Neural progenitor cell (in vitro differentiated cells): ENCODE measurements at regions not wholly inside any gene's neighbourhood (a gene's known extent, or its start where the extent isn't known, plus 50 kb on each side); places are given as distances from the start of the nearest gene placed in this dataset.
"Not testable (repeated sequence)": the region's sequence is repeated elsewhere in the genome, so short reads cannot be mapped to it uniquely, and the experiment has no call there.

Experiments used
- DNase-seq: peaks from one replicate; pipeline ENCODE4 v3.0.0-alpha.2; 2016; ENCODE audit warnings: low spot score
- H2AFZ ChIP-seq: fragments of 200-600 bp; sonication (generic); replicated peaks from 2 replicates; pipeline ENCODE4 v1.6.1; 2016; ENCODE audit warnings: antibody characterized with exemption
- H3F3A ChIP-seq: fragments of 200-600 bp; sonication (generic); 2 replicates; pipeline ENCODE4 v1.6.1; 2016; ENCODE audit warnings: antibody characterized with exemption, low read depth
- H3K27ac ChIP-seq: fragments of 200-600 bp; sonication (generic); 2 replicates; pipeline ENCODE4 v1.5.1; 2016; ENCODE audit warnings: mild to moderate bottlenecking
- H3K27me3 ChIP-seq: fragments of 200-600 bp; sonication (generic); 2 replicates; pipeline ENCODE4 v1.6.1; 2016; ENCODE audit warnings: mild to moderate bottlenecking, moderate library complexity
- H3K36me3 ChIP-seq: fragments of 200-600 bp; sonication (generic); 2 replicates; pipeline ENCODE4 v1.5.1; 2016
- H3K4me1 ChIP-seq: fragments of 200-600 bp; sonication (generic); 2 replicates; pipeline ENCODE4 v1.6.1; 2016; ENCODE audit warnings: mixed run types
- H3K4me2 ChIP-seq: fragments of 200-600 bp; sonication (generic); 2 replicates; pipeline ENCODE4 v1.6.1; 2016
- H3K4me3 ChIP-seq: fragments of 200-600 bp; sonication (generic); 2 replicates; pipeline ENCODE4 v1.5.1; 2016
- H3K79me2 ChIP-seq: fragments of 200-600 bp; sonication (generic); 2 replicates; pipeline ENCODE4 v1.6.1; 2016; ENCODE audit warnings: low read depth
- H3K9ac ChIP-seq: fragments of 200-600 bp; sonication (generic); 2 replicates; pipeline ENCODE4 v1.6.1; 2016
- H3K9me3 ChIP-seq: fragments of 200-600 bp; sonication (generic); 2 replicates; pipeline ENCODE4 v1.5.1; 2016; ENCODE audit warnings: low read depth
- H4K20me1 ChIP-seq: fragments of 200-600 bp; sonication (generic); 2 replicates; pipeline ENCODE4 v1.6.1; 2016; ENCODE audit warnings: low read depth
- H3K27ac Mint-ChIP-seq: 3 replicates; pipeline ENCODE4 v1.8.0; 2021; ENCODE audit warnings: mixed read lengths
- H3K27me3 Mint-ChIP-seq: 2 replicates; pipeline ENCODE4 v1.8.0; 2022; ENCODE audit warnings: low read depth, mild to moderate bottlenecking, inconsistent platforms, moderate library complexity, mixed read lengths; ENCODE audit not compliant: insufficient read depth
- H3K36me3 Mint-ChIP-seq: 3 replicates; pipeline ENCODE4 v1.8.0; 2021; ENCODE audit warnings: mixed read lengths
- H3K4me1 Mint-ChIP-seq: 3 replicates; pipeline ENCODE4 v1.8.0; 2021; ENCODE audit warnings: mixed read lengths
- H3K4me3 Mint-ChIP-seq: 3 replicates; pipeline ENCODE4 v1.8.0; 2021; ENCODE audit warnings: mild to moderate bottlenecking, moderate library complexity, mixed read lengths
- H3K9me3 Mint-ChIP-seq: 3 replicates; pipeline ENCODE4 v1.8.0; 2020; ENCODE audit warnings: mixed read lengths
- CTCF ChIP-seq: fragments of 200-600 bp; sonication (generic); IDR thresholded peaks from 2 replicates; pipeline ENCODE4 v1.5.1; 2017; ENCODE audit warnings: antibody characterized with exemption, mild to moderate bottlenecking
- EZH2 ChIP-seq: fragments of 200-600 bp; sonication (generic); IDR thresholded peaks from 2 replicates; pipeline ENCODE4 v1.6.1; 2017; ENCODE audit warnings: antibody characterized with exemption, mild to moderate bottlenecking, moderate library complexity
- EZH2phosphoT487 ChIP-seq: fragments of 200-600 bp; sonication (generic); IDR thresholded peaks from 2 replicates; pipeline ENCODE4 v1.6.1; 2017; ENCODE audit warnings: antibody characterized with exemption

GRCh38 chr1:220421508-220421907, 106.4 kb upstream of the MARK1 start:
- Mint-ChIP-seq H3K27ac (no peak overlapping the region), H3K36me3 (no peaks in the 10 kb centered on the region), H3K4me1 (no peaks in the 10 kb centered on the region), H3K27me3 (no peaks in the 10 kb centered on the region), H3K9me3 (no peaks in the 10 kb centered on the region), H3K4me3 (no peak overlapping the region)
- Histone ChIP-seq H3K4me3 (no peak overlapping the region), H2AFZ (no peak overlapping the region), H3K36me3 (no peaks in the 10 kb centered on the region), H3K4me2 (no peak overlapping the region), H3K27ac (no peak overlapping the region), H3F3A (no peaks in the 10 kb centered on the region), H4K20me1 (no peaks in the 10 kb centered on the region), H3K4me1 (no peaks in the 10 kb centered on the region), H3K9me3 (no peaks in the 10 kb centered on the region), H3K27me3 (no peaks in the 10 kb centered on the region), H3K79me2 (no peaks in the 10 kb centered on the region), H3K9ac (no peak overlapping the region)
- no peak for TF ChIP-seq EZH2
- no peak for TF ChIP-seq EZH2phosphoT487
- TF ChIP-seq CTCF: no peak
- DNase-seq: no peak

- no peaks in the 10 kb centered on the region for H3K9me3 ChIP-seq
- no peaks in the 10 kb centered on the region for H3K36me3 ChIP-seq
- H3K79me2 ChIP-seq: no peaks in the 10 kb centered on the region
- no peaks in the 10 kb centered on the region for H3K27me3 Mint-ChIP-seq
- H3K9ac ChIP-seq: no peak overlapping the region
- no peaks in the 10 kb centered on the region for H4K20me1 ChIP-seq
- DNase-seq: no peak
- H3K4me1 Mint-ChIP-seq: peaks cover 4% of the 10 kb centered on the region
- no peak overlapping the region for H3K27ac ChIP-seq
- TF ChIP-seq EZH2phosphoT487 (no peak), CTCF (no peak), EZH2 (no peak)
- no peaks in the 10 kb centered on the region for H3F3A ChIP-seq
- no peak overlapping the region for H3K4me3 Mint-ChIP-seq
- H3K27me3 ChIP-seq: no peaks in the 10 kb centered on the region
- H3K4me3 ChIP-seq: no peak overlapping the region
- H3K27ac Mint-ChIP-seq: no peak overlapping the region
- no peaks in the 10 kb centered on the region for H3K4me1 ChIP-seq
- H2AFZ ChIP-seq: no peak overlapping the region
- no peaks in the 10 kb centered on the region for H3K9me3 Mint-ChIP-seq
- H3K36me3 Mint-ChIP-seq: no peaks in the 10 kb centered on the region
- H3K4me2 ChIP-seq: no peak overlapping the region
Observed at GRCh38 chr1:220420726-220421125, 107.2 kb upstream of the MARK1 start.

- H3K4me3 Mint-ChIP-seq, H3K4me2 ChIP-seq, H3K9me3 ChIP-seq, H3K9ac ChIP-seq, H3K27ac ChIP-seq, H3K79me2 ChIP-seq, H2AFZ ChIP-seq, DNase-seq, H3K27ac Mint-ChIP-seq, H3F3A ChIP-seq, H3K36me3 Mint-ChIP-seq, H3K27me3 Mint-ChIP-seq, H3K27me3 ChIP-seq, H4K20me1 ChIP-seq, H3K36me3 ChIP-seq, H3K4me3 ChIP-seq: not testable (repeated sequence)
- peaks cover 12% of the 10 kb centered on the region for H3K9me3 Mint-ChIP-seq
- peaks cover 19% of the 10 kb centered on the region for H3K4me1 ChIP-seq
- peaks cover 37% of the 10 kb centered on the region for H3K4me1 Mint-ChIP-seq
Observed at GRCh38 chr1:220412382-220412781, 115.6 kb upstream of the MARK1 start.

GRCh38 chr1:220410611-220411010, 117.3 kb upstream of the MARK1 start:
- Histone ChIP-seq H3K36me3 (no peaks in the 10 kb centered on the region), H3K4me3 (no peak overlapping the region), H3K4me2 (peak overlapping the region; percentile 58), H3K27me3 (no peaks in the 10 kb centered on the region), H3K9me3 (no peaks in the 10 kb centered on the region), H3F3A (peaks cover 9% of the 10 kb centered on the region), H3K9ac (no peak overlapping the region), H3K79me2 (no peaks in the 10 kb centered on the region), H3K4me1 (peaks cover 19% of the 10 kb centered on the region), H3K27ac (no peak overlapping the region), H2AFZ (peak overlapping the region; percentile 96), H4K20me1 (no peaks in the 10 kb centered on the region)
- DNase-seq: no peak
- Mint-ChIP-seq H3K27me3 (peaks cover 3% of the 10 kb centered on the region), H3K4me3 (peak overlapping the region; percentile 57), H3K36me3 (no peaks in the 10 kb centered on the region), H3K27ac (peak overlapping the region; percentile 91), H3K4me1 (peaks cover 33% of the 10 kb centered on the region), H3K9me3 (peaks cover 12% of the 10 kb centered on the region)
- TF ChIP-seq CTCF (no peak), EZH2 (no peak), EZH2phosphoT487 (no peak)
